Peyer's patch (tissue), 4 donors: ENCODE measurements at regions not wholly inside any gene's neighbourhood (a gene's known extent, or its start where the extent isn't known, plus 50 kb on each side); places are given as distances from the start of the nearest gene placed in this dataset.

Experiments used
- DNase-seq, 3 donors: peaks; one replicate each; pipeline ENCODE4 v3.0.0-alpha.2; 2017 to 2019
- H3K27ac ChIP-seq, 4 donors: fragments of 200-600 bp; sonication (generic); one replicate each; pipeline ENCODE4 v1.5.1; 2016 to 2019
- H3K27me3 ChIP-seq, 2 donors: fragments of 200-600 bp; sonication (generic); one replicate each; pipeline ENCODE4 v1.5.1; 2019
- H3K36me3 ChIP-seq, 3 donors: fragments of 200-600 bp; sonication (generic); one replicate each; pipeline ENCODE4 v1.5.1; 2016 to 2019
- H3K4me1 ChIP-seq, 4 donors: fragments of 200-600 bp; sonication (generic); one replicate each; pipeline ENCODE4 v1.5.1; 2016 to 2019
- H3K4me3 ChIP-seq, 4 donors: fragments of 200-600 bp; sonication (generic); 1 replicate in 3 of 4; 2 replicates in 1 of 4; pipeline ENCODE4 v1.5.1; 2016 to 2019; ENCODE audit warnings: mild to moderate bottlenecking in 1 of 4
- H3K9me3 ChIP-seq, 4 donors: fragments of 200-600 bp; sonication (generic); one replicate each; pipeline ENCODE4 v1.5.1; 2016 to 2019; ENCODE audit warnings: mild to moderate bottlenecking in 1 of 4
- POLR2A ChIP-seq, 2 donors: fragments of 450-650 bp; IDR thresholded peaks; one replicate each; pipeline ENCODE4 v1.5.1; 2017; ENCODE audit warnings: antibody characterized with exemption in 2 of 2, mild to moderate bottlenecking in 2 of 2, moderate library complexity in 2 of 2
- TF ChIP-seq, protein P1 (sequence below), 6 experiments: fragments of 450-650 bp in 4 of 6; fragments of 200-600 bp in 2 of 6; sonication (generic) in 1 of 6; IDR thresholded peaks; one replicate each; pipeline ENCODE4 v1.5.1; 2017 to 2019; ENCODE audit warnings: antibody characterized with exemption in 6 of 6, mild to moderate bottlenecking in 3 of 6, moderate library complexity in 1 of 6

DNA sequence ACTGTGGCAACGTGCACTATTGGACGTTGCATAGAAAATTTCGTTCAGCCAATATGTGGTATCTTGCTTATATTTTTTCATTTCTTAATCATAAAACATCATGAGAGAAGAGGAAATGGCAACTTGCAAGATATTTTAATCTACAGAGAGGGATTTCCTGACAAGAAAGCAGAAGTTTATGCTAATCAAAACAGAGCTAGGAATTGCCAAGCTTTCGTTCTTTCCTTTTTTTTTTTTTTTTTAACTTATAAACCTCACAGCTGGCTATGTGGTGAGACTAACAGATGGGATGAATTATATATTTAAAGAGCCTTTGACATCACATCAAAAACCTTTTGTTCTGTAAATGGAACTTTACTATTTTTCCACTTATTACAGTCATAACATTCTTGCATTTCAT, 1136.9 kb upstream of the TMEFF2 start:
- H3K9me3 ChIP-seq, result no peaks in the 10 kb centered on the region
- no peak overlapping the region for H3K4me3 ChIP-seq
- no peaks in the 10 kb centered on the region for H3K4me1 ChIP-seq
- DNase-seq, result no peak
- no peaks in the 10 kb centered on the region for H3K27me3 ChIP-seq
- no peaks in the 10 kb centered on the region for H3K36me3 ChIP-seq
- no peak for TF ChIP-seq POLR2A (IDR thresholded peaks at IDR 0.05)
- TF ChIP-seq, protein P1, sequence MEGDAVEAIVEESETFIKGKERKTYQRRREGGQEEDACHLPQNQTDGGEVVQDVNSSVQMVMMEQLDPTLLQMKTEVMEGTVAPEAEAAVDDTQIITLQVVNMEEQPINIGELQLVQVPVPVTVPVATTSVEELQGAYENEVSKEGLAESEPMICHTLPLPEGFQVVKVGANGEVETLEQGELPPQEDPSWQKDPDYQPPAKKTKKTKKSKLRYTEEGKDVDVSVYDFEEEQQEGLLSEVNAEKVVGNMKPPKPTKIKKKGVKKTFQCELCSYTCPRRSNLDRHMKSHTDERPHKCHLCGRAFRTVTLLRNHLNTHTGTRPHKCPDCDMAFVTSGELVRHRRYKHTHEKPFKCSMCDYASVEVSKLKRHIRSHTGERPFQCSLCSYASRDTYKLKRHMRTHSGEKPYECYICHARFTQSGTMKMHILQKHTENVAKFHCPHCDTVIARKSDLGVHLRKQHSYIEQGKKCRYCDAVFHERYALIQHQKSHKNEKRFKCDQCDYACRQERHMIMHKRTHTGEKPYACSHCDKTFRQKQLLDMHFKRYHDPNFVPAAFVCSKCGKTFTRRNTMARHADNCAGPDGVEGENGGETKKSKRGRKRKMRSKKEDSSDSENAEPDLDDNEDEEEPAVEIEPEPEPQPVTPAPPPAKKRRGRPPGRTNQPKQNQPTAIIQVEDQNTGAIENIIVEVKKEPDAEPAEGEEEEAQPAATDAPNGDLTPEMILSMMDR (IDR thresholded peaks at IDR 0.05), result no peak
- no peak overlapping the region for H3K27ac ChIP-seq

GRCh38 chr2:193326296-193326695, 1131.6 kb upstream of the TMEFF2 start:
- H3K27ac ChIP-seq, result no peak overlapping the region
- H3K4me1 ChIP-seq, result no peaks in the 10 kb centered on the region
- H3K4me3 ChIP-seq, result no peak overlapping the region
- no peaks in the 10 kb centered on the region for H3K36me3 ChIP-seq
- TF ChIP-seq POLR2A (IDR thresholded peaks at IDR 0.05), result no peak
- TF ChIP-seq, protein P1 (IDR thresholded peaks at IDR 0.05), result no peak
- no peak for DNase-seq
- H3K27me3 ChIP-seq, result no peaks in the 10 kb centered on the region
- H3K9me3 ChIP-seq, result no peaks in the 10 kb centered on the region

- H3K36me3 ChIP-seq, result no peaks in the 10 kb centered on the region
- DNase-seq, result no peak
- H3K27me3 ChIP-seq, result no peaks in the 10 kb centered on the region
- no peaks in the 10 kb centered on the region for H3K9me3 ChIP-seq
- TF ChIP-seq, protein P1 (IDR thresholded peaks at IDR 0.05), result no peak
- no peak for TF ChIP-seq POLR2A (IDR thresholded peaks at IDR 0.05)
- no peak overlapping the region for H3K27ac ChIP-seq
- no peaks in the 10 kb centered on the region for H3K4me1 ChIP-seq
- H3K4me3 ChIP-seq, result no peak overlapping the region
Measured at GRCh38 chr2:193315428-193316091, 1120.8 kb upstream of the TMEFF2 start.

- no peak overlapping the region for H3K27ac ChIP-seq
- no peak for DNase-seq
- no peaks in the 10 kb centered on the region for H3K4me1 ChIP-seq
- H3K36me3 ChIP-seq, result no peaks in the 10 kb centered on the region
- H3K4me3 ChIP-seq, result no peak overlapping the region
- no peaks in the 10 kb centered on the region for H3K27me3 ChIP-seq
- TF ChIP-seq POLR2A (IDR thresholded peaks at IDR 0.05), result no peak
- TF ChIP-seq, protein P1 (IDR thresholded peaks at IDR 0.05), result no peak
- H3K9me3 ChIP-seq, result no peaks in the 10 kb centered on the region
Measured at GRCh38 chr2:193303464-193303863, 1108.7 kb upstream of the TMEFF2 start.

GRCh38 chr2:193294371-193294770, 1099.6 kb upstream of the TMEFF2 start:
- no peak for TF ChIP-seq POLR2A (IDR thresholded peaks at IDR 0.05)
- TF ChIP-seq, protein P1 (IDR thresholded peaks at IDR 0.05), result no peak
- Histone ChIP-seq H3K27ac (no peak overlapping the region), H3K4me3 (no peak overlapping the region), H3K27me3 (no peaks in the 10 kb centered on the region), H3K4me1 (no peaks in the 10 kb centered on the region), H3K36me3 (no peaks in the 10 kb centered on the region), H3K9me3 (no peaks in the 10 kb centered on the region)
- DNase-seq, result no peak

DNA sequence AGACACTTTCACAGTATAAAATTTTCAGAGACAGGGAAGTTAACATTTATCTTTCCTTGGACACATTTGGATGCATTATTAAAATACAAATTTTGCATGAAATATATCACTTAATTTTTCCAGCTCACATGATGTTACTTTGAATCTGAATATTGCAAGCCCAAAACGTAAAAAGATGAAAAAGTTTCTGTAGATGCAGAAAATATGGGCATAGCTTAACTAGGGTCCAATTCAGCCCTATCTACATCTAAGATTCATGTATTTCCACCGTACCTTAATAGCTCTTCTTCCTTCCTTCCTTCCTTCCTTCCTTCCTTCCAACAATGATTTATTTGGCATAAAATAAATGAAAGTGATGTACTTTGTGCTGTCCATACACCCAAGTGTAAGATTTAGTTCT, 1084.6 kb upstream of the TMEFF2 start:
- Histone ChIP-seq H3K27ac (no peak overlapping the region), H3K36me3 (no peaks in the 10 kb centered on the region), H3K27me3 (no peaks in the 10 kb centered on the region), H3K9me3 (no peaks in the 10 kb centered on the region), H3K4me3 (no peak overlapping the region), H3K4me1 (no peaks in the 10 kb centered on the region)
- no peak for DNase-seq
- TF ChIP-seq, protein P1 (IDR thresholded peaks at IDR 0.05), result no peak
- no peak for TF ChIP-seq POLR2A (IDR thresholded peaks at IDR 0.05)
